Neural cell (in vitro differentiated cells): ENCODE measurements at regions not wholly inside any gene's neighbourhood (a gene's known extent, or its start where the extent isn't known, plus 50 kb on each side); places are given as distances from the start of the nearest gene placed in this dataset.
"Not testable (repeated sequence)": the region's sequence is repeated elsewhere in the genome, so short reads cannot be mapped to it uniquely, and the experiment has no call there.

Source experiments
- EP300 ChIP-seq: fragments of 450-650 bp; conservative IDR thresholded peaks from 2 replicates; pipeline ENCODE4 v1.6.1; 2014; ENCODE audit warnings: antibody characterized with exemption, mild to moderate bottlenecking, moderate library complexity; ENCODE audit not compliant: poor library complexity, severe bottlenecking
- EZH2 ChIP-seq: fragments of 200-600, 300-800 bp; shearing (Covaris generic), sonication (generic); IDR thresholded peaks from 2 replicates; pipeline ENCODE4 v1.6.1; 2014; ENCODE audit warnings: antibody characterized with exemption, low read length, borderline replicate concordance, mild to moderate bottlenecking; ENCODE audit not compliant: insufficient read depth, poor library complexity, severe bottlenecking
- MXI1 ChIP-seq: fragments of 450-650 bp; conservative IDR thresholded peaks from 2 replicates; pipeline ENCODE4 v1.6.1; 2014; ENCODE audit warnings: antibody characterized with exemption, mild to moderate bottlenecking; ENCODE audit not compliant: poor library complexity, severe bottlenecking
- POLR2AphosphoS5 ChIP-seq: IDR thresholded peaks from 2 replicates; pipeline ENCODE4 v1.6.1; 2012
- SMC3 ChIP-seq: fragments of 450-650 bp; conservative IDR thresholded peaks from 2 replicates; pipeline ENCODE4 v1.6.1; 2014; ENCODE audit warnings: antibody characterized with exemption, mild to moderate bottlenecking, moderate library complexity; ENCODE audit not compliant: poor library complexity
- TAF1 ChIP-seq: IDR thresholded peaks from 2 replicates; pipeline ENCODE4 v1.6.1; 2012; ENCODE audit warnings: low read depth
- TF ChIP-seq, protein P1 (sequence below): fragments of 450-650 bp; IDR thresholded peaks from 2 replicates; pipeline ENCODE4 v1.5.1; 2014; ENCODE audit warnings: antibody characterized with exemption, mild to moderate bottlenecking, moderate library complexity; ENCODE audit not compliant: poor library complexity, severe bottlenecking

DNA sequence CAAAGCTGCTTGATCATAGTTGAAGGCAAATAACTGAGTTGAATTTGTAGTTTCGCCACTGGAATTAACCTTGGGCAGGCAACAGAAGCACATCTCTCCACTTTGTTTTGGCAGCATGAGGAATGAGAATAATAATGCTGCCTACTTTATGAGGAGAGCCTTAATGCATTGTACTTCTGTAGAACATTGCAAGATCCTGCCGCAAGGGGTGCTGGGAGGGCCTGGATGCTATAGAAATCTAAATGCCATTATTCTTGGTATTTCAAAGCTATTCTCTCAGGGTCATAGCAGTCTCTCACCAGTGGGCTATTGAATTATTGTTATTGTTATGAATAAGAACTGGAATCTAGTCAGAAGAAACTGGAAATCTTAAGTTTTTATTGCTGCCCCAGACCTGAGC, 1715.4 kb downstream of the KHDRBS2 start:
- TF ChIP-seq, protein P1, sequence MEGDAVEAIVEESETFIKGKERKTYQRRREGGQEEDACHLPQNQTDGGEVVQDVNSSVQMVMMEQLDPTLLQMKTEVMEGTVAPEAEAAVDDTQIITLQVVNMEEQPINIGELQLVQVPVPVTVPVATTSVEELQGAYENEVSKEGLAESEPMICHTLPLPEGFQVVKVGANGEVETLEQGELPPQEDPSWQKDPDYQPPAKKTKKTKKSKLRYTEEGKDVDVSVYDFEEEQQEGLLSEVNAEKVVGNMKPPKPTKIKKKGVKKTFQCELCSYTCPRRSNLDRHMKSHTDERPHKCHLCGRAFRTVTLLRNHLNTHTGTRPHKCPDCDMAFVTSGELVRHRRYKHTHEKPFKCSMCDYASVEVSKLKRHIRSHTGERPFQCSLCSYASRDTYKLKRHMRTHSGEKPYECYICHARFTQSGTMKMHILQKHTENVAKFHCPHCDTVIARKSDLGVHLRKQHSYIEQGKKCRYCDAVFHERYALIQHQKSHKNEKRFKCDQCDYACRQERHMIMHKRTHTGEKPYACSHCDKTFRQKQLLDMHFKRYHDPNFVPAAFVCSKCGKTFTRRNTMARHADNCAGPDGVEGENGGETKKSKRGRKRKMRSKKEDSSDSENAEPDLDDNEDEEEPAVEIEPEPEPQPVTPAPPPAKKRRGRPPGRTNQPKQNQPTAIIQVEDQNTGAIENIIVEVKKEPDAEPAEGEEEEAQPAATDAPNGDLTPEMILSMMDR = not testable (repeated sequence)
- TF ChIP-seq MXI1, POLR2AphosphoS5, EZH2, TAF1, SMC3, EP300: not testable (repeated sequence)
